ENCODE measurements at regions not wholly inside any gene's neighbourhood (a gene's known extent, or its start where the extent isn't known, plus 50 kb on each side); places are given as distances from the start of the nearest gene placed in this dataset.

DNA sequence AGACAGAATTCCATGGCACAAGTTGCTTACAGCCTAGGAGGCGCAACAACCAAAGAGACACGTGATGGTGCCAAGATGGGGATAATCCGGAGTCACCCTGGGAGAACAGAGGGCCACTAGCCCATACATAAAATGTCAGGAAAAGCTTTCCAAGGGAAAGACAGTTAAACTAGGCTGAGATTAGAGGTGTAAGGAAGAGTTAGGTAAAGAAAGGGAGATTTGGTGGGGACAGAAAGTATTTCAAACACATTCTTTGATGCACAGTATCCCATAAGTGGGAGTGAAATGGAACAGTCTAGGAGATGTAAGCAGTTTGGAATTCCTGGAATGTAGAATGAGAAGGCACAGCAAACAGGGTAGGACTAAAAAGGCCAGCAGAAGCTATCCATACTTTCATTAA, 860.9 kb upstream of the LCORL start:
- H3K9me3 ChIP-seq (ENCODE audit: control insufficient read depth, low read length), result no peaks in the 10 kb centered on the region
- H3K27me3 ChIP-seq (replicated peaks; ENCODE audit: control insufficient read depth, insufficient read depth, low read length, poor library complexity, severe bottlenecking), result no peaks in the 10 kb centered on the region
- DNase-seq, result no peak
- H3K36me3 ChIP-seq (ENCODE audit: control insufficient read depth, insufficient read depth, low read length), result no peaks in the 10 kb centered on the region
- H3K4me3 ChIP-seq (ENCODE audit: insufficient read depth, low read depth, low read length, poor library complexity, severe bottlenecking), result no peak overlapping the region
- no peak overlapping the region for H3K27ac ChIP-seq (ENCODE audit: insufficient read depth, low read length, poor library complexity, severe bottlenecking)
- no peaks in the 10 kb centered on the region for H3K4me1 ChIP-seq (ENCODE audit: control insufficient read depth, insufficient read depth, low read length, poor library complexity, severe bottlenecking)

DNA sequence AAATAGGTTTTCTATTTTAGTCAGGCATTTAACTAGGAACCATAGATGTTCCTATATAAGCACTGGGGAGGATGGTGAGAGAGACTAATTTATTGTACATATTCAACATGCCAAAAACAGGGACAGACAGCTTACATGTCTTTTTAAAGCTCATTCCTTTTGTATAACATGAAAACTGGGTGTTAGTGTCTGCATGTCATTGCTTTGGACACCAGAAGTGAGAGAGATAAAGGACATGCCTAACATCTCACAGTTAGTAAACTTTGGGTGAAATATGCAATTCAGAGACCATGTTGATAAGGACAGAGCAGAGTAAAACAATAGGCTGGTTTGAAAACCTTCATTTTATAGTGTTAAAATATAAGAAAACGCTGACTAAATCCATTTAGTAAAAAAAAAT, 860.0 kb upstream of the LCORL start:
- H3K4me1 ChIP-seq (ENCODE audit: control insufficient read depth, insufficient read depth, low read length, poor library complexity, severe bottlenecking), result no peaks in the 10 kb centered on the region
- DNase-seq, result no peak
- H3K27me3 ChIP-seq (replicated peaks; ENCODE audit: control insufficient read depth, insufficient read depth, low read length, poor library complexity, severe bottlenecking), result no peaks in the 10 kb centered on the region
- no peak overlapping the region for H3K4me3 ChIP-seq (ENCODE audit: insufficient read depth, low read depth, low read length, poor library complexity, severe bottlenecking)
- H3K36me3 ChIP-seq (ENCODE audit: control insufficient read depth, insufficient read depth, low read length), result no peaks in the 10 kb centered on the region
- no peaks in the 10 kb centered on the region for H3K9me3 ChIP-seq (ENCODE audit: control insufficient read depth, low read length)
- H3K27ac ChIP-seq (ENCODE audit: insufficient read depth, low read length, poor library complexity, severe bottlenecking), result no peak overlapping the region

DNA sequence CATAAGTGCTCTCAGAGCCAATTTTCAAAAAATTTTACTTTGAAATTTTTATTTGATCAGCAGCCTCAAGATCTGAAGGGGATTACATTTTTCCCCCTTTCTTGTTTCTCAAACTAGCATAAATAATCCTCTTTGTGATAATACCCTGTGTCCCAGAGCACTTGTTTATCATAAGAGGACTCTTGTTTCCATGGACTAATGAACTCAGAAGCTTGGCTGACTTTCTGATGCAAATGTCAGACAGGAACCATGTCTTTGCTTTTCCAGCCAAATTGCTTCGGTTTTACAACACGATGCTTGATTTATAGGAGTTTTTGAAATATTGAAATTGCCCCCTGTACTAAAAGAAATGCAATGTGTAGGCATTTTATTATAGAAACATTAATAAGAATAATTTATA, 859.3 kb upstream of the LCORL start:
- Histone ChIP-seq H3K9me3 (ENCODE audit: control insufficient read depth, low read length) (no peaks in the 10 kb centered on the region), H3K27ac (ENCODE audit: insufficient read depth, low read length, poor library complexity, severe bottlenecking) (no peak overlapping the region), H3K4me1 (ENCODE audit: control insufficient read depth, insufficient read depth, low read length, poor library complexity, severe bottlenecking) (no peaks in the 10 kb centered on the region), H3K4me3 (ENCODE audit: insufficient read depth, low read depth, low read length, poor library complexity, severe bottlenecking) (no peak overlapping the region), H3K36me3 (ENCODE audit: control insufficient read depth, insufficient read depth, low read length) (no peaks in the 10 kb centered on the region), H3K27me3 (replicated peaks; ENCODE audit: control insufficient read depth, insufficient read depth, low read length, poor library complexity, severe bottlenecking) (no peaks in the 10 kb centered on the region)
- no peak for DNase-seq

DNA sequence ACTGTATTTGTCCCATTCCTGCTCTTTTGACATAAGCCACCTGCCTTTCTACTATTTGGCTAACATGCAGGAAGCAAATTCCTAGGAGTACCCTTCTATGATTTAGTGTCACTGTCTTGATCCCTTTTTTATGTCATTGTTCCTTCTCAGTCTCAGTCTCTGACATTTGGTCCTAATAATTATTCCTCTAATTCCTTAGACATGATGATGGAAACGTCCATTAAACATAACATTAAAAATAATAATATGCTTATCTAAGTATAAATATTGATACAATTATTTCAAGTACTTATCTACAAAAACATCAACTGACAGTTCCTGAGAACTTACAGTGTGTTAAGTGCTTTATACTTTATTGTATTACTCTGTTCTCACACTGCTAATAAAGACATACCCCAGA, 857.0 kb upstream of the LCORL start:
- no peaks in the 10 kb centered on the region for H3K27me3 ChIP-seq (replicated peaks; ENCODE audit: control insufficient read depth, insufficient read depth, low read length, poor library complexity, severe bottlenecking)

DNA sequence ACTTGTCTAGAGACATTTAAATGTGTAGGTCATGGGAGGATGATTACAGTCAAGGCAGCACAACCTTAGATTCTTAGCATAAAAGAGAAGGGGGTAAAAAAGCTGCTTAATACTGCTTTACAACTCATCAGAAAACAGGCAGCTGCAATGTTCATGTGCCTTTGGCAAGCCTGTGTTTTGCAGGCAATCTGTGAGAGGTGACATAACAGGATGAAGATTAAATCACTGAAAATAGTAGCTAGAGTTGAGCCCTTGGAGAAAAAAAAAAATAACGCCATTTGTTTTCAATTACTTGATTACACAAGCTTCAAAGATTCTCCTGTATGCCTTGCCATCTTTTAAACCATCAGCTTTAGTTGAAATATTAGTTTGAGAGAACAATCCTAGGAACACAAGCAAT, 847.6 kb upstream of the LCORL start:
- Histone ChIP-seq H3K4me1 (ENCODE audit: control insufficient read depth, insufficient read depth, low read length, poor library complexity, severe bottlenecking) (no peaks in the 10 kb centered on the region), H3K4me3 (ENCODE audit: insufficient read depth, low read depth, low read length, poor library complexity, severe bottlenecking) (no peak overlapping the region), H3K27ac (ENCODE audit: insufficient read depth, low read length, poor library complexity, severe bottlenecking) (no peak overlapping the region), H3K9me3 (ENCODE audit: control insufficient read depth, low read length) (no peaks in the 10 kb centered on the region), H3K36me3 (ENCODE audit: control insufficient read depth, insufficient read depth, low read length) (no peaks in the 10 kb centered on the region), H3K27me3 (replicated peaks; ENCODE audit: control insufficient read depth, insufficient read depth, low read length, poor library complexity, severe bottlenecking) (no peaks in the 10 kb centered on the region)
- no peak for DNase-seq

More for the DNA sequence above, 857.0 kb upstream of the LCORL start:
- Histone ChIP-seq H3K4me1 (ENCODE audit: control insufficient read depth, insufficient read depth, low read length, poor library complexity, severe bottlenecking) (no peaks in the 10 kb centered on the region), H3K27ac (ENCODE audit: insufficient read depth, low read length, poor library complexity, severe bottlenecking) (no peak overlapping the region), H3K9me3 (ENCODE audit: control insufficient read depth, low read length) (no peaks in the 10 kb centered on the region), H3K4me3 (ENCODE audit: insufficient read depth, low read depth, low read length, poor library complexity, severe bottlenecking) (no peak overlapping the region), H3K36me3 (ENCODE audit: control insufficient read depth, insufficient read depth, low read length) (no peaks in the 10 kb centered on the region)
- DNase-seq, result no peak

DNA sequence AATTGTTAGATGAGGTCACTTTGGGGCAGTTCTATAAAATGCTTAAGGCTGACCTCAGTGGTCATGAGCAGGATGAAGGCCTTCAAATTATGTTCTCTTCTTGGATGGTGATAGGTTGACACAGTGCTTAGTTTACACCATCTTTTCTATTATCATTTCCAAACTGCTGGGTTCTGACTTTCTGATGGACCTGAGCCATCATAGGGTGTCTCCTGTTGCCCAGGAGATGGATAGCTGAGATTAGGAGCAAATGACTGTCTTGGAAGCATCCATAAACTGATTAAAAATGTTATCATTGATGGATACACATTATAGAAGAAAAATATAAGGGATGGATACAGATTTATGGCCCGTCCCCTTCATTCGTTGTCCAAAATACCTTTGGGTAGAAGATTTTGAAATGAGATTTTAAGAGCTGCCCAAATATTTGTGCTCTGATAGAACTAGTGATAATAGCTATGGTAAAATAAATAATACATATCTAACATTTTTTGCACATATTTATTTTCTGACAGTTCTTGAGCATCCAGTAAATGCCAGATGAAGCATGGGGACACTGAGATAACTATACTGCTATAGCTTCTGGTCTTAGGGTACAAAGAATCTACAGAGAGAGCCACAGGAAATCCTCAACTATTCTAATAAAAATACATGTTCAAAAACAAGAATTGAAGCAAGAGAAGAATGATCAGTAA, 839.4 kb upstream of the LCORL start:
- no peak overlapping the region for H3K4me3 ChIP-seq (ENCODE audit: insufficient read depth, low read depth, low read length, poor library complexity, severe bottlenecking)
- no peak for DNase-seq
- no peaks in the 10 kb centered on the region for H3K36me3 ChIP-seq (ENCODE audit: control insufficient read depth, insufficient read depth, low read length)
- no peaks in the 10 kb centered on the region for H3K4me1 ChIP-seq (ENCODE audit: control insufficient read depth, insufficient read depth, low read length, poor library complexity, severe bottlenecking)
- no peaks in the 10 kb centered on the region for H3K9me3 ChIP-seq (ENCODE audit: control insufficient read depth, low read length)
- no peak overlapping the region for H3K27ac ChIP-seq (ENCODE audit: insufficient read depth, low read length, poor library complexity, severe bottlenecking)
- H3K27me3 ChIP-seq (replicated peaks; ENCODE audit: control insufficient read depth, insufficient read depth, low read length, poor library complexity, severe bottlenecking), result no peaks in the 10 kb centered on the region

DNA sequence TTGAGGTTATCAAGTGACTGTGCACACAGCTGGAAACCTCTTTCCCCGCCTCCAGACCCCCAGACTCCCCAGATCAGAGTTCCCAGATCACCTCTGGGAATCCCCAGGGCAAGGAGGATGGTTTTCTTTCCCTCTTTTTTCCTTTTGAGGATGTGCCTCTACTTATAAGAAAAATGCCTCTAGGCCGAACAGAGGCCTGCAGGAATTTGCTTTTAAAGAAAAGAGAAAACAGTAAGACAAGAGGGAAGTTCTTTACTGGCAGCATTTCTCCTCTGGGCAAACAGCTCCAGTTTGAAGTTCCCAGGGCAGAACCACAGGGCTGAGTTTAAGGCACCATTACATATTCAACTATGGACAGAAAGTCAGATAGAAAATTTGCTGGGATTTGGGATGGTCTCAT, 837.9 kb upstream of the LCORL start:
- no peak for DNase-seq
- Histone ChIP-seq H3K4me1 (ENCODE audit: control insufficient read depth, insufficient read depth, low read length, poor library complexity, severe bottlenecking) (no peaks in the 10 kb centered on the region), H3K9me3 (ENCODE audit: control insufficient read depth, low read length) (no peaks in the 10 kb centered on the region), H3K36me3 (ENCODE audit: control insufficient read depth, insufficient read depth, low read length) (no peaks in the 10 kb centered on the region), H3K27me3 (replicated peaks; ENCODE audit: control insufficient read depth, insufficient read depth, low read length, poor library complexity, severe bottlenecking) (no peaks in the 10 kb centered on the region), H3K27ac (ENCODE audit: insufficient read depth, low read length, poor library complexity, severe bottlenecking) (no peak overlapping the region), H3K4me3 (ENCODE audit: insufficient read depth, low read depth, low read length, poor library complexity, severe bottlenecking) (no peak overlapping the region)

DNA sequence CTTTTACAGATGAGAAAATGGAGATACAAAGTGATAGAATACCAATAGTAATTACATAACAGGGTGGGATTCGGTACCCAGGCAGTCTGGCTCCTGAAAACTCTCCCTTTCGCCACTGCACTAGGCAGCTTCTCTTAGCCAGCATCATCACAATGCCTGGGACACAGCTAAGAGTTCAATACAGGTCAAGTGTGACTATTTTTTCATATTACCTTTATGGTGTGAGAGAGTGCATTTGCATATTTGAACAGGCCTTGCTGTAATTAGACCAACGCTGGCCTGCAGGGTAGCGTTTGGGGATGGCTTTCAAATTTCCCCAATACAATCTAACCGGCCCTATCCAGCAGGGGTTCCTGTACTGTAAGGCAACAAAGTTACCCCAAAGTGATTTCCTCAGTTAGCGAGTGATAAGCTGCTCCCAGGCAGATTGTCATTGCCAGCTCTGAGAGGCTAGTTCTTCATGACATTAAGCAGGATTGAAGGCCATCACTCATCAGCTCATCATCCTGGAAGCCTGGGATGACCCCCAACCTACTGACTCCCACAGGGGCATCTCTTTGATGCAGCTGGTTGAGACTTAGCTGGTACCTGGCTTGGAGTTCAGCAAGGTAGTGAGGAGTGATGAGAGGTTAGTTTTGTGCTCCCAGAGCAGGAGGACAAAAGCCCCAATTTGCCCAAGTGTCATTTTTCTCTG, 836.8 kb upstream of the LCORL start:
- Histone ChIP-seq H3K4me3 (ENCODE audit: insufficient read depth, low read depth, low read length, poor library complexity, severe bottlenecking) (no peak overlapping the region), H3K4me1 (ENCODE audit: control insufficient read depth, insufficient read depth, low read length, poor library complexity, severe bottlenecking) (no peaks in the 10 kb centered on the region), H3K9me3 (ENCODE audit: control insufficient read depth, low read length) (no peaks in the 10 kb centered on the region), H3K27me3 (replicated peaks; ENCODE audit: control insufficient read depth, insufficient read depth, low read length, poor library complexity, severe bottlenecking) (no peaks in the 10 kb centered on the region), H3K27ac (ENCODE audit: insufficient read depth, low read length, poor library complexity, severe bottlenecking) (no peak overlapping the region), H3K36me3 (ENCODE audit: control insufficient read depth, insufficient read depth, low read length) (no peaks in the 10 kb centered on the region)
- DNase-seq, result no peak

DNA sequence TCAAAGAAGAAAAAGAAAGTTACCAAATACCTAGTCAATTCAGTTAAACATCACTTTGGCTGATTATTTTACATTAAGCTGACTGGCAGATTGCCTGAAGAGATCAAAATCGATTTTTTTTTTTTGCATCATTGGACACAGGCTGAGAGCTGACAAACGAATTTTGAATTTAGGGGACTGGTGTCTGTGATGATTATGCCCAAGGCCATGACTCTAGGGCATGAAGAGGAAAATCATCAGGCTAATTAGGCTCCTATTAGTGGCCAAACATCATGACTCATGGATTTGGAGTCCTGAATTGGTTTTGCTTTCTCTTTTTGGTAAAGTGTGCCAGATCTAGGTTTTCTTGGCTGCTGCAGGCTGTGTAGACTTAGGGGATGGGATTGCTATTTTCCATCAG, 829.3 kb upstream of the LCORL start:
- Histone ChIP-seq H3K4me3 (ENCODE audit: insufficient read depth, low read depth, low read length, poor library complexity, severe bottlenecking) (no peak overlapping the region), H3K27ac (ENCODE audit: insufficient read depth, low read length, poor library complexity, severe bottlenecking) (no peak overlapping the region), H3K36me3 (ENCODE audit: control insufficient read depth, insufficient read depth, low read length) (no peaks in the 10 kb centered on the region), H3K27me3 (replicated peaks; ENCODE audit: control insufficient read depth, insufficient read depth, low read length, poor library complexity, severe bottlenecking) (no peaks in the 10 kb centered on the region), H3K4me1 (ENCODE audit: control insufficient read depth, insufficient read depth, low read length, poor library complexity, severe bottlenecking) (no peaks in the 10 kb centered on the region), H3K9me3 (ENCODE audit: control insufficient read depth, low read length) (no peaks in the 10 kb centered on the region)
- no peak for DNase-seq

DNA sequence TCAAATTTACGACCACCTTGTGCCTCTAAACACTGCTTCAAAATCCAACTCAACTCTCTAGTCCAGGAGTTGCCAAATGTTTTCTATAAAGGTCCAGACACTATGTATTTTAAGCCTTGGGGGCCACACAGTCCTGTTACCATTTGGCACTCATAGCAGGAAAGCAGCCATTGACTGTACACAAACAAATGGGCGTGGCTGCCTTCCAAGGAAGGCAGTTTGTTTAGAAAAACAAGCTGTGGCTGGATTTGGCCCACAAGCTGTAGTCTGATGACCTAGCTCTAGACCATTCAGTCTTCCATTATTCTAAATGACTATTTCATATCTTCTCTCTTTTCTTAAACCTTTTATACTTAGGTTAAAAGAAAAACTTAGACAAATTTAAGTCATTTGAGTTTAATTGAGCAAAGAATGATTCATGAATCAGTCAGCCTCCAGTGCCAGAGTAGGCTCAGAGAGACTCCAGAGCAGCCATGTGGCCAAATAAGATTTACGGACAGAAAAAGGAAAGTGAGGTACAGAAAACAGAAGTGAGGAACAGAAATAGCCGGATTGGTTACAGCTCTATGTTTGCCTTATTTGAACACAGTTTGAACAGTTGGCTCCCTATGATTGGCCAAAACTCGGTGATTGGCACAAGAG, 825.8 kb upstream of the LCORL start:
- no peaks in the 10 kb centered on the region for H3K36me3 ChIP-seq (ENCODE audit: control insufficient read depth, insufficient read depth, low read length)
- no peak overlapping the region for H3K4me3 ChIP-seq (ENCODE audit: insufficient read depth, low read depth, low read length, poor library complexity, severe bottlenecking)
- H3K9me3 ChIP-seq (ENCODE audit: control insufficient read depth, low read length), result no peaks in the 10 kb centered on the region
- DNase-seq, result no peak
- H3K27ac ChIP-seq (ENCODE audit: insufficient read depth, low read length, poor library complexity, severe bottlenecking), result no peak overlapping the region
- no peaks in the 10 kb centered on the region for H3K27me3 ChIP-seq (replicated peaks; ENCODE audit: control insufficient read depth, insufficient read depth, low read length, poor library complexity, severe bottlenecking)
- no peaks in the 10 kb centered on the region for H3K4me1 ChIP-seq (ENCODE audit: control insufficient read depth, insufficient read depth, low read length, poor library complexity, severe bottlenecking)
